ENCODE measurements at regions not wholly inside any gene's neighbourhood (a gene's known extent, or its start where the extent isn't known, plus 50 kb on each side); places are given as distances from the start of the nearest gene placed in this dataset.

DNA sequence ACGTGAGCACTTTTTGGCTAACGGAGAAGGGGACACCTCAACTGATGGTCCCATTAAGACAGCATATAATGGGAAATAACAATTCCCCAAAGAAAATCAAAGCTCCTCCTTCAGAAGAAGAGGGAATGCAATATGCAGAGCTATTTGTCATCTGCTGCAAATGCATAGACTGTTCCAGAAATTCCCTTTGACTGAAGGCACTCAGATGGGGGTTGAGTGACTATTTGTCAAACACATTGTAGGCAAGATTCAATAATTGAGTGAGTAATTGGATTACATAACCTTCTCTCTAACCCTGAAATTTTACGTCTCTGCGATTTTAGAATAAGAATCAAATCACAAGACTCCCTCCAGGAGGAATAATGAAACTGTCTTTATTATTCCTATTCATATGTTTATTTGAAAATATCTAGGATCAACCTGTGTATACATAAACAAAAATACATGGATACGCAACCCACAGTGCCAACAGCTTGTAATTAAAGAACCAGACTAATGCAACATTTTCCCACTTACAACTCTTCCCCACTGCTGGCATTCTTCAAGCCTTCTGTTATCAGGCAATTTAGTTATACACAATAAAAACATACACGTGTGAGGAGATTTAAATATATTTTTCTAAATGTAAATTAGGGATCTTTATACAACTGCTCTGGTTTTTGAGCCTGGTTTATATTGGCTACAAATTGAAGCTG lies 256.6 kb downstream of the GBA3 start:
- no peak for DNase-seq

DNA sequence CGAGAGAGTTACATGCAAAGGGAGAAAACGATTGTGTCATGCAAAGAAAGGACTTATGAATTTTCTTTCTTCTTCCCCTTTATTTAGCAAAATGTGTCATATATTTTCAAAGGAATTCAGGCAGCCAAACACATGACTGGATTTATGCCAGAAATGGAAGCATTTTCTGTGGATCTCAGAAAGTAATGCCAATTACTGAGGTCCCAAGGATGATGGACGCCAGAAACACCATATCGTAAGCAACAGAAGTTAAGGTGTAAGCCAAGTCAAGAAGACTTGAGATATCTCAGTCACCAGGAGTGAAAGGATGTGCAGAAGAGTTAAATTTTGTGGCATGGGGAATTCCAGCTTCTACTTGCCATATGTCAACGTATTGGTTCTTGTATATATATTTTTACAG lies 255.1 kb downstream of the GBA3 start:
- DNase-seq, result no peak

GRCh38 chr4:22942920-22943559 lies 250.3 kb downstream of the GBA3 start:
- no peak for DNase-seq

DNA sequence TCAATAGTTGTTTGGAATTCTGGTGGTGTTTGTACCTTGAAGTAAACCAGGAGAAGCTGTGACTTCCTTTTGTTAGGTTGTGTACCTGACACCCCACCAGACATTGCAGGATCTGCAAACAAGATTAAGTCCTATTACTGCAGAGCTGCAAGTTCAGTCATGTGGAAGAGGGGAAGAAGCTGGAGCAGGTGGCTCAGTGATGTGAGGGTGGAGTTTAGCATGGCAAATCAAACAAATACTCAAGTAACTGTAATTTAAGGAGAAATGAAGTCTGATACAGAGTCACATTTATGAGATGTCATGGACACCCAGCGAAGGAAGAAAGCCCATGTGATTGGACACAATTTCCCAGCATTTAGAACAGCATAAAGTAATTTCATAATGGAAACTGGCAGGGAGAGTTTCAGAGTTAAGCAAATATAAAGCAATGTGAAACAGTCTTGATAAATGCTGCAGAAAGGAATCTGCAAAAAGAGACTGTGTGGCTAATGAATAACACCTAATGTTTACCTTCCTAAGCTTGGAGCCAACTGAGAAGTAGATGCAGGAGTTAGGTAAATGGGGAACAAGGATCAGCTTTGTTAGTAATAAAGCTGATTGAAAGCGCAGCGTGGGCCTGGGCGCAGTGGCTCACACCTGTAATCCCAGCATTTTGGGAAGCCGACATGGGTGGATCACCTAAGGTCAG lies 249.1 kb downstream of the GBA3 start:
- no peak for DNase-seq

GRCh38 chr4:22932326-22932725 lies 239.6 kb downstream of the GBA3 start:
- DNase-seq, result no peak

DNA sequence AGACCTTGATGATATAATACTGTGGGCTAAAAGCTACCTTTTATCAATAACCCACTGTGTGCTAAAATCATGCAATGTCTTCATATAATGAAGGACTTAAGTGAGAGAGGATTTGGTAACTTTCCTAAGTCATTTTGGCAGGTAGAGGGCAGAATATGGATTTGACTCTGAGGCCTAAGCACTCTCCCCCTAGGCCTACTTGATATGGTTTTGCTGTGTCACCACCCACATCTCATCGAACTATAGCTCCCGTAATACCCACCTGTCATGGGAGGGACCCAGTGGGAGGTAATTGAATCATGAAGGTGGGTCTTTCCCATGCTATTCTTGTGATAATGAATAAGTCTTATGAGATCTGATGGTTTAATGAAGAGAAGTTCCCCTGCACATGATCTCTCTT lies 229.7 kb downstream of the GBA3 start:
- no peak for DNase-seq

DNA sequence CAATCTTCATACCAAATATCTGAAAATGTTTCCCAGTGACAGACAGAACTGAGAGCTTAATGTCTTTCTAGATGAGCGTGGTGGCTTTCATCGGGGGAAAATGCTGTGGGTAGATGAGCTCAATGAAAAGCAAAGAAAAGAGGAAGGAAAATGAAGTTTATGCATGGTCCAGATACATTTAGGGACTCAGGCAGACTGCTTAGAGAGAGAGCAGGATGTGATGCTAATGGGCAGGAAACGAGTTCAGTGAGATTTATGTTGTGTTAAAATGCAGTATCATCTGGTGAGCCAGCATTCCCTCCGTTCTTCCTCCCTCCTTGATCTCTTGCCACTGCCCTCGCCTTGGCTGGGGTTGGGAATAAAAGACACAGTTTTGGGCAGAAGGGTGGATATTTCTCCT lies 229.2 kb downstream of the GBA3 start:
- DNase-seq, result no peak

DNA sequence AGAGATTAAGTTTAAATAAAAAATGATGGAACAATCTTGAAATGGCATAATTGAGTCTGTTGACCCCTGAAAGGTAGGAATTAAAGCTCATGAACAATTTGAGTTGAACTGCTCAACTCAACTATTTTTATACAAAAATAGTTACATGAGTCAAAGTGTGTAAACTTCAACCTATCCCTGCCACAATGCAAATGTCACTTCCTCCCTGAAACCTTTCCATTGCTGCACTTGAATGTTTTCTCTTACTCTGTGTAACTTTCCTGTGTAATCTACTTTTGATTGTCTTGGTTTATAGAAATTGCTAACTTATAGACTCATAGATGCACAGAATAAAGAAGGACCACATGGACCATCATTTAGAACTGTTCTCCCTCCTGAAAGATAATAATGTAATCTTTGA lies 218.5 kb downstream of the GBA3 start:
- DNase-seq, result no peak

DNA sequence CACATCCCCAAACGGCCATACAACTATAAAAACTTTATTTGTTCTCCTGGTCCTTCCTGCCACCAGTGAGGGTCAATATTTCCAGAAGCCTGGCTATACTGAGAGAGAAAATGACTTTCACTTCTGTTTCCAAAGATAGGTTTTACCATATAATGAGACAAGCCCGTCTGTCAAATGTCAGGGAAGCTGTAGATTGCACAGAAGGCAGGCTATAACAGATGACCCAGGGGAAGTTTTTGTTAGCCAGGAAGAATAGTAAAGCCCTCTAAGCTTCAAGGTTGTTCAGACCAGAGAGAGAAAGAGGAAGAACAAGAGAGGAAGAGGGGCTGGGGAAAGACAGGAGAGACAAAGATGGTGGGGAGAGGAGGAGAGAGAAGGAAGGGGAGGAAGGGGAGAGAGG lies 217.5 kb downstream of the GBA3 start:
- no peak for DNase-seq

DNA sequence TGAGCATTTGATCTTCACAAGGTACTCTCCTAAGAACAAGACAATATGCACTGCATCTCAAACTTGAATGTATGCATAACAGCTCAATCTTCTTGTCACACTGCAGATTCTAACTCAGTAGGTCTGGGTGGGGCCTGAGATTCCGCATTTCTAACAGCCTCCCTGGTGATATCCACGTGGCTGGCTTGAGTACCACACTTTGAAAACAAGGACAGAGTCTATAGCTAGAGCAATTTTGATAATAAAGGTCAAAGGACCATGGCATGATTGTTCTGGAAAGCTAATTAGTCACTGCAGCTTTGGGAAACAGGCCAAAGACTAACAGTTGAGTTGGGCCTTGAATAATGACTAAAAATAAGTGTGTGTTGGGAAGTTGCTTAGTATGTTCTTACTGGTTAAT lies 213.3 kb downstream of the GBA3 start:
- DNase-seq, result no peak

GRCh38 chr4:22903913-22904312 lies 211.2 kb downstream of the GBA3 start:
- DNase-seq, result no peak

- no peak for DNase-seq
Observed at GRCh38 chr4:22901631-22902030, 208.9 kb downstream of the GBA3 start.

GRCh38 chr4:22900876-22901275 lies 208.1 kb downstream of the GBA3 start:
- no peak for DNase-seq

DNA sequence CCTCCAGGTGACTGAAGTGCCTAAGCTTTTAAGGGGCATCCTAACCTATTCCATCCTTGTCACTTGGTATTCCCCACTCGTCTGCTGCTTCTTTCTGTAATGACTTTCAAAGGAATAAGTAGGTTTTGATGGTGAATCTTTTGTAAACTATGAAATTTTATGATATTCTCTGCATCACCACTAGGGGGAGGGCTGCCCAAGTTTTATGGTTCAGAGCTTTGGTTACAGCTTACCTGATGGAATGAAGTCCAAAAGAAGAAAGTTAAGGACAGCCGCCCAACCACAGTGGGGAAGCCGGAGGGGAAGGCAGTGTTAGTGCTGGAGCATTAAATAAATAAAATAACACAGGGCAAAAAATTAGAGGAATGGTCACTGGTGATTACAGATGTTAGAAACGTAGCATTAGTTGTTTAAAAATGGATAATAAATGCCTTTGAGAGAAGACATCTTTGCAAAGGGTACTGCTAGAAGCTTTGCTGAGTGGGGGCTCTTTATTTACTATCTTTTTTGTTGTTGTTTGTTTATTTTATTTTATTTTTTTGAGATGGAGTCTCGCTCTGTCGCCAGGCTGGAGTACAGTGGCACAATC lies 204.9 kb downstream of the GBA3 start:
- peak; percentile 17 for DNase-seq

- DNase-seq, result no peak
Observed at GRCh38 chr4:22895482-22895881, 202.7 kb downstream of the GBA3 start.

- no peak for DNase-seq
Observed at GRCh38 chr4:22884157-22884556, 191.4 kb downstream of the GBA3 start.

- DNase-seq, result peak; percentile 15
Observed at GRCh38 chr4:22881411-22881810, 188.7 kb downstream of the GBA3 start.

- no peak for DNase-seq
Observed at GRCh38 chr4:22877486-22878052, 184.8 kb downstream of the GBA3 start.

- no peak for DNase-seq
Observed at GRCh38 chr4:22876270-22876669, 183.5 kb downstream of the GBA3 start.

DNA sequence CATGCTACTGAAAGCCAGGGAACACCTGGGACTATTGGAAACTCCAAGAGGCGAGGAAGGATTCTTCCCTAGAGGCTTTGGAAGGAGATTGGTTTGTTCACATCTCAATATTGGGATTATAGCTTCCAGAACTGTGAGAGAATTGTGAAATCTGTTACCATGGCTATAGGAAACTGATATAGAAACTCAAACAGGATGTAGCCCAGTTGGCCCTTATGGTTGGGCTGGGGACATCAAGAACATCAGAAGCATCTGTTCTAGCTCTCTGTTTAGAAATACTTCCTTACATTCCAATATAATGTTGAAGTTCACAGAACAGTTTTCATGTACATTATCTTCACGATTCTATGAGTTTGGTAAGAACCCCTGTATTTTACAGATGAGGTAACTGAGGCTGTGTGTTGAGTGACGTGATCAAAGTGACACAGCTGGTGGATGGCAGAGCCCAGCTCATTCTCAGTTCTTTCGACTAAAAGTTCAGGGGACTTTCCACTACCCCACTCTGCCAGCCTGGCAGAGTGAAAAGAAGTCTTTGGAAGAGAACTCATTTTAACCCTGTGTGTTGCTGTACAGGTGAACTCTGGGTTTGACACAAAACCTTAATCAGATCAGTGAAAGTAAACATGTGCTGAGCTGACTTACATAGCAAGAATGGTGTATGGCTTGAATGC lies 183.0 kb downstream of the GBA3 start:
- DNase-seq, result no peak

GRCh38 chr4:22874334-22874912 lies 181.7 kb downstream of the GBA3 start:
- DNase-seq, result no peak

GRCh38 chr4:22873899-22874298 lies 181.2 kb downstream of the GBA3 start:
- no peak for DNase-seq
